Common myeloid progenitor, CD34-positive (primary cell): ENCODE measurements at regions not wholly inside any gene's neighbourhood (a gene's known extent, or its start where the extent isn't known, plus 50 kb on each side); places are given as distances from the start of the nearest gene placed in this dataset.
"Not testable (repeated sequence)": the region's sequence is repeated elsewhere in the genome, so short reads cannot be mapped to it uniquely, and the experiment has no call there.

Experiments
- CTCF ChIA-PET: fragments of 350-600 bp; sonication (Branson Sonifier 250); formaldehyde crosslinking; loops from one replicate; lab custom pipeline; 2021; ENCODE audit warnings: antibody characterized with exemption; lab: Charles Lee
- POLR2A ChIA-PET: fragments of 350-600 bp; sonication (Branson Sonifier 250); formaldehyde crosslinking; loops from one replicate; lab custom pipeline; 2021; ENCODE audit warnings: antibody characterized with exemption; lab: Charles Lee
- DNase-seq, 3 donors: peaks; one replicate each; pipeline versions ENCODE4 v3.0.0 to v3.0.0-alpha.2; 2013
- H3K27ac ChIP-seq, 2 experiments: 1 replicate in 1 of 2; 2 replicates in 1 of 2; pipeline ENCODE4 v1.7.0; 2013; ENCODE audit warnings: inconsistent platforms in 2 of 2, low read length in 2 of 2, mild to moderate bottlenecking in 2 of 2, low read depth in 1 of 2, moderate library complexity in 1 of 2; ENCODE audit not compliant: severe bottlenecking in 2 of 2, insufficient read depth in 1 of 2, poor library complexity in 1 of 2
- H3K27me3 ChIP-seq, 5 experiments: replicated peaks in 2 of 5; 1 replicate in 3 of 5; 2 replicates in 2 of 5; pipeline versions ENCODE4 v1.6.1 to v1.7.0; 2013; ENCODE audit warnings: low read length in 4 of 5, mild to moderate bottlenecking in 2 of 5, moderate library complexity in 2 of 5, inconsistent platforms in 1 of 5; ENCODE audit not compliant: insufficient read depth in 5 of 5, control insufficient read depth in 4 of 5
- H3K36me3 ChIP-seq, 4 experiments: 1 replicate in 2 of 4; 2 replicates in 2 of 4; pipeline versions ENCODE4 v1.6.1 to v1.7.0; 2013; ENCODE audit warnings: low read length in 3 of 4, control low read depth in 1 of 4, mild to moderate bottlenecking in 1 of 4; ENCODE audit not compliant: control insufficient read depth in 4 of 4, insufficient read depth in 4 of 4
- H3K4me1 ChIP-seq, 4 experiments: 1 replicate in 3 of 4; 2 replicates in 1 of 4; pipeline versions ENCODE4 v1.6.1 to v1.7.1; 2013; ENCODE audit warnings: low read length in 3 of 4, mild to moderate bottlenecking in 3 of 4, control low read depth in 1 of 4, inconsistent platforms in 1 of 4, moderate library complexity in 1 of 4; ENCODE audit not compliant: control insufficient read depth in 4 of 4, insufficient read depth in 4 of 4; ENCODE audit errors: control extremely low read depth in 1 of 4
- H3K4me3 ChIP-seq, 7 experiments: 1 replicate in 4 of 7; 2 replicates in 3 of 7; pipeline versions ENCODE4 v1.5.1 to v1.7.0; 2013; ENCODE audit warnings: mild to moderate bottlenecking in 7 of 7, low read length in 6 of 7, moderate library complexity in 6 of 7, inconsistent platforms in 2 of 7, low read depth in 2 of 7, control low read depth in 1 of 7; ENCODE audit not compliant: insufficient read depth in 4 of 7, control insufficient read depth in 1 of 7; ENCODE audit errors: extremely low read depth in 1 of 7
- H3K9me3 ChIP-seq, 5 experiments: 1 replicate in 4 of 5; 2 replicates in 1 of 5; pipeline versions ENCODE4 v1.6.1 to v1.7.1; 2013; ENCODE audit warnings: low read length in 4 of 5, mild to moderate bottlenecking in 2 of 5, inconsistent platforms in 1 of 5, low read depth in 1 of 5, moderate library complexity in 1 of 5; ENCODE audit not compliant: control insufficient read depth in 4 of 5, insufficient read depth in 2 of 5; ENCODE audit errors: control extremely low read depth in 1 of 5
- WGBS: methylation state at CpG from one replicate; pipeline ENCODE4 v1.1.5; 2013; ENCODE audit not compliant: insufficient coverage; 5-methylcytosine and 5-hydroxymethylcytosine counted together

DNA sequence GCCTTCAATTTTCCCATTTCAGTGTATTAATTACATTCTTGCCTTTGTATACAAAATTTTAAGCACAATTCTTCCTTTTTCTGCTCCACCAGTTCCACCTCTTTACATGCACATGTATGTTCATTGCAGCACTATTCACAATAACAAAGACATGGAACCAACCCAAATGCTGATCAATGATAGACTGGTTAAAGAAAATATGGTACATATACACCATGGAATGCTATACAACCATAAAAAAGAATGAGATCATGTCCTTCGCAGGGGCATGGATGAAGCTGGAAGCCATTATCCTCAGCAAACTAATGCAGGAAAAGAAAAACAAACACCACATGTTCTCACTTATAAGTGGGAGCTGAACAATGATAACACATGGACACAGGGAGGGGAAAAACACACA, 400.1 kb upstream of the ESRRG start:
- H3K27me3 ChIP-seq, H3K4me3 ChIP-seq, CTCF ChIA-PET, H3K9me3 ChIP-seq, H3K4me1 ChIP-seq, POLR2A ChIA-PET, DNase-seq, H3K36me3 ChIP-seq, H3K27ac ChIP-seq: not testable (repeated sequence)
- WGBS, result no CpG with 5 or more reads among the region's 1 CpG

- ChIA-PET CTCF (no interaction called here), POLR2A (no interaction called here)
- no peaks in the 10 kb centered on the region for H3K36me3 ChIP-seq
- H3K9me3 ChIP-seq, result no peaks in the 10 kb centered on the region
- no peak overlapping the region for H3K4me3 ChIP-seq
- DNase-seq, result no peak
- H3K4me1 ChIP-seq, result no peaks in the 10 kb centered on the region
- H3K27me3 ChIP-seq, result no peaks in the 10 kb centered on the region
- no peak overlapping the region for H3K27ac ChIP-seq
Measured at GRCh38 chr1:217117973-217118465, 394.8 kb upstream of the ESRRG start.

- Histone ChIP-seq H3K9me3 (no peaks in the 10 kb centered on the region), H3K27ac (no peak overlapping the region), H3K36me3 (no peaks in the 10 kb centered on the region), H3K27me3 (no peaks in the 10 kb centered on the region), H3K4me3 (no peak overlapping the region), H3K4me1 (no peaks in the 10 kb centered on the region)
- no peak for DNase-seq
- POLR2A ChIA-PET, result no interaction called here
- 98% methylated on average over 3 of the region's 5 CpGs for WGBS
- CTCF ChIA-PET, result no interaction called here
Measured at GRCh38 chr1:217115404-217116380, 392.5 kb upstream of the ESRRG start.

- Histone ChIP-seq H3K36me3 (no peaks in the 10 kb centered on the region), H3K4me1 (no peaks in the 10 kb centered on the region), H3K27me3 (peaks cover 0 to 4% (median 0%) of the 10 kb centered on the region in 5 experiments), H3K9me3 (no peaks in the 10 kb centered on the region), H3K4me3 (no peak overlapping the region), H3K27ac (no peak overlapping the region)
- DNase-seq, result no peak
- ChIA-PET POLR2A (no interaction called here), CTCF (no interaction called here)
- WGBS, result 89% methylated on average over 1 of the region's 1 CpG
Measured at GRCh38 chr1:217109928-217110327, 386.7 kb upstream of the ESRRG start.

DNA sequence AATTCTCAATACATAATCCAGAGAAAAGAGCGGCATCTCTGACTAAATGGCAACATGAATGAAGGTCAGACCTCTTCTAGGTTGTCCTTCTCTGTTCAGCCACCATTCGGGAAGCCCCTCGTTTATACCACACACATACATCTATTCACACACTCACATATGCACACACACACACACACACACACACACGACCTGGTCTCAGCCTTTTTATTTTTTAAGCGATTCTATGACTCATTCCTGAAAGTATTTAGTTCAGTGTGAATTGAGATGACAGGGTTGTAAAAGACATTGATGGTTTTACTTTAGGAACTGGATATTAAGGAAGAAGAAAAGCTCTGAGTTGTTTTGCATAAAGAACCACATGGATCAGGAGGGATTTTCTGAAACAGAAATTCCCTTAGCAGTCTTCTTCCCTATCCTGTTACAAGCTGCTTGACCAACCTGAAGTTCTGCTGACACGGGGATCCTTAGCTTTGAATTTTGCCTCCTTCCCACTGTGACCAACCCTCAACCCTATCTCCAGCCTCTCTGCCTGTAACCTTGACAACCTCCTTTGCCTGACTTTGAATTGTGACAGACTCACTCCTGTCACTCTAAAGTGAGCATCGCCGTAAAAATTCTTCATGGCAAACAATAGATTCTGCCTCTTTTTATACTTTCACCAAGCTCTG, 383.1 kb upstream of the ESRRG start:
- H3K4me1 ChIP-seq, result no peaks in the 10 kb centered on the region
- CTCF ChIA-PET, result no interaction called here
- no peaks in the 10 kb centered on the region for H3K36me3 ChIP-seq
- 100% methylated on average over 5 of the region's 8 CpGs for WGBS
- DNase-seq, result no peak
- peaks cover 0 to 4% (median 0%) of the 10 kb centered on the region in 5 experiments for H3K27me3 ChIP-seq
- H3K27ac ChIP-seq, result no peak overlapping the region
- no peaks in the 10 kb centered on the region for H3K9me3 ChIP-seq
- POLR2A ChIA-PET, result no interaction called here
- H3K4me3 ChIP-seq, result no peak overlapping the region

DNA sequence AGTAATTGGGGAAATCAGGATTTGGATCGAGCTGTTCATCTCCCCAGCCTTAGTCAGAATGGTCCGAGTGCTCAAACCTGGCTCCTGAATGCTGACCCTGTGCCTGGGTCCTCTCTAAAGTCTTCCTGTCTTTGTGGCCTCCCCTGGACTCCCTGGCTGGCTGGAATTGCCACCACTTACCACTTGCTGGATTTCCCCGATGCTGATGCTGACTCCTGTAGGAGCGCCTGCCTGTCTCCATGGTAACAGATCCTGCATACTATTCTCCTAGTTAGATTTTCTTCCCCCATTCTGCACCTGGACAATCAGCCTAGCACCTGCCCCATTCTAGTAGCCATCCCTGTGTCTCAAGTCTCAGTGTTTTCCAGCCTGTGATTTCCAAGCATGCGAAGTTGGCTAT, 382.2 kb upstream of the ESRRG start:
- H3K4me3 ChIP-seq, result no peak overlapping the region
- H3K36me3 ChIP-seq, result no peaks in the 10 kb centered on the region
- CTCF ChIA-PET, result no interaction called here
- H3K27ac ChIP-seq, result no peak overlapping the region
- H3K9me3 ChIP-seq, result no peaks in the 10 kb centered on the region
- no peak for DNase-seq
- H3K4me1 ChIP-seq, result no peaks in the 10 kb centered on the region
- POLR2A ChIA-PET, result no interaction called here
- H3K27me3 ChIP-seq, result peaks cover 0 to 4% (median 0%) of the 10 kb centered on the region in 5 experiments
- 98% methylated on average over 5 of the region's 5 CpGs for WGBS

- Histone ChIP-seq H3K4me3 (no peak overlapping the region), H3K36me3 (no peaks in the 10 kb centered on the region), H3K27ac (no peak overlapping the region), H3K4me1 (peaks cover 0 to 5% (median 0%) of the 10 kb centered on the region in 4 experiments), H3K27me3 (peaks cover 0 to 1% (median 0%) of the 10 kb centered on the region in 5 experiments), H3K9me3 (no peaks in the 10 kb centered on the region)
- ChIA-PET CTCF (interaction anchor here (0.6 kb wide), 1 partner anchor 1550 kb away, joined by 3 read pairs; no protein-coding TSS in a partner anchor), POLR2A (no interaction called here)
- DNase-seq, result no peak
Measured at GRCh38 chr1:217097819-217098218, 374.6 kb upstream of the ESRRG start.
